ENCODE measurements at regions not wholly inside any gene's neighbourhood (a gene's known extent, or its start where the extent isn't known, plus 50 kb on each side); places are given as distances from the start of the nearest gene placed in this dataset.

DNA sequence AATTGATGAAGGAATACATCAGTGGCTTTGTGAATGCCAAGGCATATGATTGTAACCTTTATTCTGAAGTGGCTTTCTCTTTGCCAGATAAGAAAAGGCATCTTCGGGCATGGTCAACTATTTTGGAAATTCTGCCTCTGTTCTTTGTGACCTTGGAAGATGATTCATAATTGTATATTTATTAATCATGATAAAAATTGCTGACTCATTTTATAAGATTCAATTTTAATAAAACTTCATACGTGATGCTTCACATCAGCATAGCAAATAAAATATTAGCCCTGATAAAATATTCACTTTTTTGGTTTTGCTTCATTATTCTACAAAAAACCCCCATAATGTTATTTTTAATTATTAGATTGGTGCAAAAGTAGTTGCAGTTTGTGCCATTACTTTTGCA lies 200.5 kb downstream of the MACC1 start:
- TF ChIP-seq, protein P1, sequence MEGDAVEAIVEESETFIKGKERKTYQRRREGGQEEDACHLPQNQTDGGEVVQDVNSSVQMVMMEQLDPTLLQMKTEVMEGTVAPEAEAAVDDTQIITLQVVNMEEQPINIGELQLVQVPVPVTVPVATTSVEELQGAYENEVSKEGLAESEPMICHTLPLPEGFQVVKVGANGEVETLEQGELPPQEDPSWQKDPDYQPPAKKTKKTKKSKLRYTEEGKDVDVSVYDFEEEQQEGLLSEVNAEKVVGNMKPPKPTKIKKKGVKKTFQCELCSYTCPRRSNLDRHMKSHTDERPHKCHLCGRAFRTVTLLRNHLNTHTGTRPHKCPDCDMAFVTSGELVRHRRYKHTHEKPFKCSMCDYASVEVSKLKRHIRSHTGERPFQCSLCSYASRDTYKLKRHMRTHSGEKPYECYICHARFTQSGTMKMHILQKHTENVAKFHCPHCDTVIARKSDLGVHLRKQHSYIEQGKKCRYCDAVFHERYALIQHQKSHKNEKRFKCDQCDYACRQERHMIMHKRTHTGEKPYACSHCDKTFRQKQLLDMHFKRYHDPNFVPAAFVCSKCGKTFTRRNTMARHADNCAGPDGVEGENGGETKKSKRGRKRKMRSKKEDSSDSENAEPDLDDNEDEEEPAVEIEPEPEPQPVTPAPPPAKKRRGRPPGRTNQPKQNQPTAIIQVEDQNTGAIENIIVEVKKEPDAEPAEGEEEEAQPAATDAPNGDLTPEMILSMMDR (conservative IDR thresholded peaks at IDR 0.05; ENCODE audit: low read length), result no peak
- TF ChIP-seq EZH2phosphoT487 (IDR thresholded peaks at IDR 0.05; ENCODE audit: borderline replicate concordance), result no peak

Measured in Loucy (cell line).